Left hindlimb (tissue), 1 donor: ENCODE measurements at regions not wholly inside any gene's neighbourhood (a gene's known extent, or its start where the extent isn't known, plus 50 kb on each side); places are given as distances from the start of the nearest gene placed in this dataset.

Source experiments
- DNase-seq: peaks from one replicate; pipeline ENCODE4 v3.0.0-alpha.2; 2018

- no peak for DNase-seq
Measured at GRCh38 chr3:8366219-8366810, 135.3 kb upstream of the LMCD1 start.

GRCh38 chr3:8368598-8368997, 133.0 kb upstream of the LMCD1 start:
- no peak for DNase-seq

GRCh38 chr3:8369638-8370037, 132.0 kb upstream of the LMCD1 start:
- DNase-seq, result no peak

GRCh38 chr3:8371085-8371551, 130.5 kb upstream of the LMCD1 start:
- no peak for DNase-seq

GRCh38 chr3:8371960-8372463, 129.6 kb upstream of the LMCD1 start:
- no peak for DNase-seq

GRCh38 chr3:8380904-8381704, 120.5 kb upstream of the LMCD1 start:
- DNase-seq, result no peak

GRCh38 chr3:8385848-8386620, 115.6 kb upstream of the LMCD1 start:
- no peak for DNase-seq

- DNase-seq, result no peak
Measured at GRCh38 chr3:8387571-8387970, 114.1 kb upstream of the LMCD1 start.

GRCh38 chr3:8399686-8400085, 101.9 kb upstream of the LMCD1 start:
- no peak for DNase-seq

- DNase-seq, result no peak
Measured at GRCh38 chr3:8400911-8401310, 100.7 kb upstream of the LMCD1 start.

- no peak for DNase-seq
Measured at GRCh38 chr3:8403996-8404395, 97.6 kb upstream of the LMCD1 start.

- no peak for DNase-seq
Measured at GRCh38 chr3:8405144-8405543, 96.5 kb upstream of the LMCD1 start.

- DNase-seq, result no peak
Measured at GRCh38 chr3:8406479-8406878, 95.1 kb upstream of the LMCD1 start.

GRCh38 chr3:8413337-8413926, 88.2 kb upstream of the LMCD1 start:
- no peak for DNase-seq

GRCh38 chr3:8416965-8417364, 84.7 kb upstream of the LMCD1 start:
- DNase-seq, result no peak

GRCh38 chr3:8420612-8421011, 81.0 kb upstream of the LMCD1 start:
- no peak for DNase-seq

GRCh38 chr3:8421267-8421666, 80.4 kb upstream of the LMCD1 start:
- DNase-seq, result no peak

- no peak for DNase-seq
Measured at GRCh38 chr3:8421711-8422110, 79.9 kb upstream of the LMCD1 start.

- DNase-seq, result no peak
Measured at GRCh38 chr3:8423307-8423706, 78.3 kb upstream of the LMCD1 start.

GRCh38 chr3:8424281-8424680, 77.3 kb upstream of the LMCD1 start:
- no peak for DNase-seq

- no peak for DNase-seq
Measured at GRCh38 chr3:8436661-8437287, 64.8 kb upstream of the LMCD1 start.

- no peak for DNase-seq
Measured at GRCh38 chr3:8438507-8439079, 63.0 kb upstream of the LMCD1 start.
